HS-5 (cell line): ENCODE measurements at regions not wholly inside any gene's neighbourhood (a gene's known extent, or its start where the extent isn't known, plus 50 kb on each side); places are given as distances from the start of the nearest gene placed in this dataset.

Experiments used
- DNase-seq: peaks from one replicate; pipeline ENCODE4 v3.0.0-alpha.2; 2012; ENCODE audit warnings: low read depth

DNA sequence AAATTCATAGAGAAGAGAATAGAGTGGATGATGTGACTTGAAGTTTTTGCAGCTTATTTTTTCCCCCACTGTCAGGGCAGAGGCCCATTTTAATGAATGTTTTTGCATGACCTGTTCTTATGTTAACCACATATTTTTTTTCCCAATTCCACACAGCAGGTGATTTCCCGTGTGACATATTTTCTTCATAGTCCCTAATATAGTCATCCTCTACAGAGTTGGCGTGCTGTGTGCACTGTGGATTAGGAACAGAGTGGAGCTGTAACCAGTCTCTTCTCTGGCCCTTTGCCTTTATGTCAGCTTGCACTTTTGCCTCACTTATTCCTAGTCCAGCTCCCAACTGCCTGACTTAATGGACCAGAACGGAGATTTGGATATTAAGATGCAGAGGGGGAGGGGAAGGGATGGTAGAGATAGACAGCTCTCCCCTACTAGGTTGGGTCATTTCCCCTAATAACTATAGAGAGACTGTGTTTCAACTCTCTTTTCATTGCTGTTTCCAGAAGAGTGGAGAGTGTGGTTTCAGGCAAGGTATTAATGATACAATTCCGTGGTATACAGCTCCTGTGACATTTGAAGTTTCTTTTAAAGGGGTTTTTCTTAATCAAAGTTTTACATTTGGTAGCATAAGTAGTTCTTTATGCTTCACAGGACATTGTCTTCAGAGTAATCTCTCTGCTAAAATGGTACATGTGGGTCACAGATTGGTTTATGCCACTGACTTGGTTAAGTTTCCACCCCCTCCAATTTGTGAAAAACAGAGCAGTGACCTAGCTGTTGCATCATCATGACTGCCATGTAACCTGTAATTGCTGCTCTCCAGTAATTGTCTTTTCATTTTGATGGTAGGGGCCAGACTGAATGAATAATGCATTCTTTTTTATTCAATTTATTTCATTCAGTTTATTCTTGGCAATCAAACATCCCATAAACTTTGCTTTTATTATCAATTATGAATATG lies 161.3 kb downstream of the HAUS1 start:
- no peak for DNase-seq

DNA sequence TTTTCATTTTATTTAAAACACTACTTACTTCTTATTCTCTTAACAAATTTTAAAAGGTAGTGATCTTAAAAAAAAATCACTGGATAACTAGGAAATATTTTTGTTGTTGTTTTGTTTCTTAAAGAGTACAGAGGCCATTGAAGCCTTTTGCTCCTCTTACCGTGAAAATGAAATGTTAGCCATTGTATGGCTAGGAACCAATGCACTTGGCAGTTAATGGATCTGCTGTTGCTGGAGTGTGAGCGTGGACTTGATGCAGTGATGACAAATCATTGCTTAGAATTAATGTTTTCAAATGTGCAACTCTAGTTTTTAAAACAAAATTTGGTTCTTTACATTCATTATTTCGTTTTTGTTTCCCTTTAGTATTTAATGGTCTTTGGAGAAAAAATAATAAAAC lies 162.3 kb downstream of the HAUS1 start:
- DNase-seq, result no peak

DNA sequence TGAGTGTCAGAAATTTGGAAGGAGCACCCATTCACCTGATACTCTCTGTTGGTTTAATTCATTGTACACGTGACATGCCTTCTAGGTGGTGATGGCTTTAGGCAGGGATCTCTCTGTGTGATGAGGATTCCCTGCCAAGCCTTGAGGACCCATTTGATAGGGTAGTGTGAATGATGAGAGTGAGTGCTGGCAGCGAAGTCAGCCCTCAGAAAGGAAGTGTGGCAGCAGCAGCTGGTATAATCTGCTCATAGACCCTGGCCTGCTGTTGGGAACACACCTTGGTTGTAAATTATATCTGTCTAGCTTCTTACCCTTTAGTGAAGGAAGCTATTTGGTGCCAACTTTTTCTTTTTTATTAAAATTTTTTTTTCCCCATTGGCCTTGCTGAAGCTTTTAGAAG lies 164.5 kb downstream of the HAUS1 start:
- DNase-seq, result no peak

DNA sequence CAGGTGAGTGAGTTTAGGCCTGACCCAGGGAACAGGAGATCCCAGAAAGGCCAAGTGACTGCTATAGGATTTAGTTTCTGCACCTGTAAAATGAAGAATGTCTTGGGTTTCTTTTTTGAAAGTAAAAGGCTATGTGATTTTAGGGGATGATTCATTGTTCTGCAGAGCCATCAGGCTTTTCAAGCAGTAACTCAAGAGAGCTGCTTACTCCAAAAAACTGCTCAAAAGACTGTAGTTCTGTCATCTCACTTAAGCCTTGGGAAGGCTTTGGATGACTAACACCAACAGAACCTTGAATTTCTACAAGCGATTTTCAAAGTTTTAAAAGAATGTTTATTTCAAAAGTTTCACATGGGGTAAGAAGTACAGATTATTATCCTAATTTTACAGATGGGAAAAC lies 165.1 kb downstream of the HAUS1 start:
- no peak for DNase-seq

DNA sequence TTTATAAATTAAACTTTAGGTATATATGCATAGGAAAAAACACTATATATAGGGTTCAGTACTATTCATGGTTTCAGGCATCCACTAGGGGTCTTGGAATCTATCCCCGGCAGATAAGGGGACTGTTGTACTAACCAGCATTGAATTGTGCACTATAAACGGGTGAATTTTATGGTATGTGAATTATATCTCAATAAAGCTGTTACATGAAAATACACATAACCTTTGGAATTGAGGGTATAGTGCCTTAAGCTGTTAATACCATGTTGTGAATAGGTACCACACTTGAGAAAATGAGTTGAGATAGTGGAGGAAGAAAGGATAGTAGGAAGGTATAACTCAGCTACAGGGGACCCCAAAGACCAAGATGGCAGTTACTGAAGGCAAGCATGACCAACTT lies 167.3 kb downstream of the HAUS1 start:
- DNase-seq, result no peak

DNA sequence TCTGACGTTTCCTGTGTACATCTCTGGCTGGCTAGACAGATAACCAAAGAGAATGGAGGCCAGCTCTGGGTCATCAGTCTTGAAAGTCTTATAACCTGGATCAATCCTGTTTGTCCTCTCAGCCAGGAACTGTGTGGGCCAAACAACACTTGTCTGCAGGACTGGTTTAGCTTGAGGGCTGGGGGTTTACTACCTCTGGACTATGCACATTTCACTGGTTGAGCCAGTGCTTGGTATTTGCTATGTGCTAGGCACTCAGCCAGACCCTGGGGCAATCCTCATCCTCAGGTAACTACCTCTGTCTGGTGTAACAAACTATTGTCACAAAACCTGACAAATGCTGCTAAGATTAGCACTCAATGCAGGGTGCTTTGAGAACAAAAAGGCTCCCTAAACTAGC lies 169.7 kb downstream of the HAUS1 start:
- no peak for DNase-seq

DNA sequence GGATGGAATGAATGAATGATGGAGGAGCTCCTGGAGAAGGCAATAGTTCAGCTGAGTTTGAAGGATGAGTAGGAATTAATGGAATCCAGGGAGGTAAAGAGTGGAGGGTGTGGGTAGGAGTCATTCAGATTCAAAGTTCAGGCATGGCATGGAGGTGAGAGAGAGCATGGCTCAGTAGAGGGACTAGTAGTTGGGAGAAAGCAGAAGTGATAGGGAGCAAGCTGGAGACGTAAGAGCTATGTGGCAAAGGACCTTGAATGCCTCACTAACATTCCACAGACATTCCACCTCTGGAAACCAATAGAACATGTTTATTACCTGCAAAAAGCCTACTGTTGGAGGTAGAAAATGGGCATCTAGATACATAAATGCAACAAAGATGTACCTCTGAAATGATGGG lies 170.1 kb downstream of the HAUS1 start:
- DNase-seq, result no peak

DNA sequence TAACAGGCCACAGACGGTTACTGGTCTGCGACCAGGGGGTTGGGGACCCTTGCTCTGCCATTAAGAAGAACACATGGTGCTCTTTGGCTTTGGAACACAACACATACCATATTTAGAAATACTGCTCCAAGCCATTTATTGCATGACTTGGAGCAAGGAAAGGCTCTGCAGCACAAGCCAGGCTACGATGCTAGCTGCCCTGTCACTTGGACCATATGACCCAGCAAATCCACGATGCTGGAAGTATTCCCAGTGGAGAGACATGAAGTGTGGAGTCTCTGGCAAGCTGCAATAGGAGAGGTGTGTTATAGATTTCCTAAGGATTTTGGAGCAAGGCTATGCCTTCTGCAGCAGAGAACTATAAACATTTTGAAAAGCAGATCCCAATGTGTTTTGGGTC lies 171.2 kb downstream of the HAUS1 start:
- DNase-seq, result no peak

DNA sequence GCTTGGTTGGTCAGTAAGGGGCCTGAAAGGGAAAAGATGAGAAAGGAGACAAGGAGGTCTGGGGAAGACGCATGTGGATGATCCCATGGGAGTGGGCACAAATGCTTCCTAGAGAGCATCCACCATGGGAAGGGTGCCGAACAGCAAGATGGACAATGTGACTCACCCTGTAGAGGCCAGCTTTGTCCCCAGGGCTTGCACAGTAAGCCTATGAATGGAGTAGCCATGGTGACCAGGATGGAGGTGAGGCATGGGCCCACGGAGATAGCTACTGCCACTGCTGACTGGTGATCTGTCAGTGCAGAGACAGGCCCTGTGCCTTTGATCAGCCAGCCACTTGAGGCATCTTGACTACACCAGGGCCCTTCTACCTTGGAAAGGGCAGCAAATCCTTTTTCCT lies 172.6 kb downstream of the HAUS1 start:
- DNase-seq, result no peak

DNA sequence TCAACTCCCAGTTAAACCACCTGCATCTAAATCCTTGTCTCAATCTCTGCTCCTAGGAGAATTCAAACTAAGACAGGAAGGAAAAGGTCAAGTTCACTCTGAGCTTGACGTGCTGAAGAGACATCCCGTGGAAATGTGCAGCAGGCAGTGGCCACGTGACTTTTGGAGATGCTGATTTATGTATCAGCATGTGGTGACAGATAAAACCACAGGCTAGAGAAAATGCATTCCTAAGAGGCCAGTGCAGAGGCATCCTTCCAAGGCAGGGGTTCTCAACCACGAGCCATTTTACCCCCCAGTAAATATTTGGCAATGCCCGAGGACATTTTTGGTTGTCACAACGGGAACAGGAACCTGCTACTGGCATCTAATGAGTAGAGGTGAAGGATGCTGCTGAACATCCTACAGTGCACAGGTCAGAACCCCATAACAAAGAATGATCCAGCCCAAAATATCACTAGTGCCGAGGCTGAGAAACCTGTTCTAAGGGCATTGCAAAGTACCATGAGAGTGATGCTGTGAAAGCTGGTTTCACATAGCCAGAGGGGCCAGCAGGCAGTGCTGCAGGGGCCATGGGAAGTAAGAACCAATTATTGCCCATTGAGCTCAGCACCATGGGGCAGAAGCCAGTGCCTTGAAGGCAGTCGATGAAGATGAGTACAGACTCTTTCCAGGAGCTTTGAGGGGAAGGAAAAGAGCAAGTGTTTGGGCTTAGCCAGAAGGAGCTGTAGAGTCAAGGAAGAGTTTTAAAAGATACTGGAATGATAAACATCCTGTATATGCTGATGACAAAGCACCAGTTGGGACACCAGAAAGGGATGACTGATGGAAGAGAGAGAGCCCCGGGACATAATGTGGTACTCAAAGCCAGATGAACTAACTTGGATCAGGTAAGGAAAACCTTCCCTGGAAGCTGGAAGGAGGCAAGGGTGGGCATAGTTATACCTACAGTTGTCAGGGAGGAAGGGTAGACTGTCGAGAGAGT lies 174.6 kb downstream of the HAUS1 start:
- DNase-seq, result peak; percentile 20

DNA sequence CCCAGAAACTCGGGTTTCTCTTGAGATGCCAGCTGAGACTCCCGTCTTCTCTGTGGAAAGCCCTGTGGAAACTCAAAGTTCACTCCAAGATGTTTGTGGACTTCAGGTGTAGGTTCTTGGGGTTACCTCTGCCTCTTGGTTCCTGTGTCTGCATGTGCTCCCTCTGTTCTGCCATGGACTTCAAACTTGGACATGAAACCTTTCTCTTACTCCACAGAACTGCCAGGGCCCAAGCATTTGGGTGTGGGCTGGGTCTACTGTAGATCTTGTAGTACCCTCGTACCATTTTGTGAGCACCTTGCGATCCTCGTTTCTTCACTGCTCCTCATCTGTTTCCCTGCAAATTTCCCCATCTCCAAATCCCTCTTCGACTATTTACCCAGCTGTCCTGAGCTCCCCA lies 175.5 kb downstream of the HAUS1 start:
- DNase-seq, result no peak

DNA sequence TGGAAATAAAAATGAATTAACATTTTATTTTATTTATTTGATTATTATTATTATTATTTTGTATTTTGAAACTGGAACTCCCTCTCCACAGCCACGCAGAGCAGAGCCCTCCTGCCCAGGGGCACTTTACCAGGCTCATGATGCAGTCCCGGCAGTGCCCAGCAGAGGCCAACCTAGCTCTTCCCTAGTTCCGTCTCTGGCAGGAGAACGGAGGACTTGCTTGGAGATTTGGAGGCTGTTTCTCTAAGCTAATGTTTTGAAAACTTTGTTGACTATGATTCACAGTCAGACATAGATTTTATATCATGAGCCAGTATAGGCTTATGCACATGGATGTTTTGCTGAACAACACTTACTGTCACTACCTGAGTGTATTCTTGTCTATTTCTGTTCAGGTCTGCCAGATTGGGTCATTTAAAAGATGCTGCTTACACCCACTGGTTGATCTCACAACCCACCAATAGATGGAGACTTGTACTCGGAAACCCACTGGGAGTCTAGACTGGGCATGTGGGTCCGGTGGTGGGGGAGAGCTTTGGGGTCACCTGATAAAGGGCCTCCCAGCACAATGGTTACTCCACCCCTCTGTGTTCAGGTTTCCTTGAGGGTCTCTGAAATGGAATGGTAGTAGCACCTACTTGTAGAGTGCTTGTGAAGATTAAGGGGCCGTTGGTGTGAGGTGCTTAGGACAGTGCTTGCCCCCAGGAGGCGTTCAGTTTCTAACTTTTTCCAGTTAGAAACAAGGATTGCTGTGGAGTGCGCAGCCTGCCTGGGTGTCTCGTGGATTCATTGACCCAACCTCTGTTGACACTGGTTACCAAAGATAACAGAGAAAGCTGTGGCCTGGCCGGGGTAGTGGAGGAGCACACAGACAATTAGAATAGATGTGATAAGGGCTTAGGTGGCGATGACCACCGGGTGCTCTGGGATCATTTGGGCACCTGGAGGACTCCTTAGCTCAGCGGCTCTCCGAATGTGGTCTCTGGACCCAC lies 177.3 kb downstream of the HAUS1 start:
- DNase-seq, result no peak

DNA sequence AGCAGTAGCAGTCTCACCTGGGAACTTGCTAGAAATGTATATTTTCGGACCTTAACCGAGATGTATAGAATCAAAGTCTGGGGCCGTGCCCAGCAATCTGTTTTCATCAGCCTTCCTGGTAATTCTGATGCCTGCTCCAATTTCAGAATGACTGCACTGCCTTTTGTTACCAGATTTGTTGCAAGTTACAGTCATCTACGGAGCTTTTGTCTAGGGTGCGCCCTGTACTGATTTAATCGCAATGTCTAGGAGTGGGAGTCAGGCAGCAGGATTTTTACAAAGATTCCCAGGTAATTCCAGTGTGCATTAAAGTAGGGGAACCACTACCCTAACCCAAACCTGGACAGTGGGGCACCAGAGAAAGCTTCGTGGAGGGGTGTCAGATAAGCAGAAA lies 178.0 kb downstream of the HAUS1 start:
- DNase-seq, result no peak

DNA sequence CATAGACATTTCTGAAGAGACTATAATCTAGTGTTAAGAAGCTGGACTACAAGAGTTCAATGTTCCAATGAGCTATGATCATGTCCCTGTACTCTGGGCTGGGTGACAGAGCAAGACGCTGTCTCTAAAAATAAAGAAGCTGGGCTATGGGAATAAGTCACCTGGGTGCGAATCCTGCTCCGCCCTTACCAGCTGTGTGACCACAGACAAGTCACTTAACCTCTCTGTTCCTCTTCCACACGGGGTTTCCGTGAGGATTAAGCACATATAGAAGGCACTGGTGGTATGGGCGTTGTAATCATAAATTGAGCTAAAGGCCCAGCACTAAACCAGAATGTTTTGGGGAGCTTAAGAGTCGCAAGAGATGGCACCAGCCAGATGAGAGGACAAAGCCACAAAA lies 178.5 kb downstream of the HAUS1 start:
- DNase-seq, result no peak

DNA sequence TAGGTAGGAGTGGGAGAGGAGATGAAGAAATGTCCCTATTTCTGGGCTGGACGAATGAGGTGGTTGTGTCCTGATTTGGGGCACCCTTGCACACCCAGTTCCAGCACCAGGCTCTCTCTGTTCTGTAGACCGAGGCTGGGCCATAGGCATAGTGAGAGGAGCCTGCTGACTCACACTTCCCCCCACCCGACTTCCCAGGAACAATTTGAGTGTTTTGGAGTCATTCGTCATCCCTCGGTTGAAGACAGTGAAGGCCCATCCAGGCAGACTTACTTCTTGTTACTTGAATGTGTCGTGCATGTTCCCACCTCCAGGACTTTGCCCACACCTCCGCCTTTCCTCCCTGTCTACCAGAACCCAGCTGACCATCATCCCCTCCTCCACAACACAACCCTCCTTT lies 179.1 kb downstream of the HAUS1 start:
- DNase-seq, result no peak

DNA sequence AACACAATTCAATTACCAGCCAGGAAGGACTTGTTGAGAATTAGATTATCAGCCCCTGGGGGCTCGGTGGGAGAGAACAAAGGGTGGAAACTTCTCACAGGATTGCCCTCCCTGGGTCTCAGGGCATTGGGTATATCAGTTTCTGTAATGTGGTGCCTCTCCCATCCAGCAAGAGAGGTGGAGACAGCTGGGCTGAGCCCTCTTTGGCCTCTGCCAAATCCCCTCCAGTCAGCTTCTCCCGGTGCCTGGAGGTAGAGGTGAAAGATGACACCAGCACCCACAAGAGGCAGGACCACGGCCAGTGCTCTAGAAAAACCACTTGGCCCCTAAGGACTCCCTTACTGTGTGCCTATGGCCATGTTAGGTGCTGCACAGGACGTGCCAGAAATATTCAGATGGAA lies 179.7 kb downstream of the HAUS1 start:
- no peak for DNase-seq

DNA sequence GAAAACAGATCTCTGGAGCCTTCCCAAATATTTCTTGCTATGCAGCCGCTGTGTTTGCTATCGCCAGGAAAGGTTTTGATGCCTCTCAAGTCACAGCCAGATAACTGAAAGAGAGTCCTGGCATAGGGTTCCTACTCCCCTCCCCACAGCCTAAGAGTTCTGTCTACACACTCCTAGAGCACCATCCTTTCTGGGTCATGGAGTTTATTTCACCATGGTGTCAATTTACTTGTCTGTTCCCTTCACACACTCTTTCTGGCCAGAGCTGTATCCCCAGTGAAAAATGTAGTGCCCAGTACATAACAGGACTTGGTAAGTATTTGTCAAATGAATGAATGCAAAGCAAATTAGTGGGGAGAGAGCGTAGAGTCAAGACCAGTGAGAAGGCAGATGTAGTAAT lies 185.3 kb downstream of the HAUS1 start:
- no peak for DNase-seq

DNA sequence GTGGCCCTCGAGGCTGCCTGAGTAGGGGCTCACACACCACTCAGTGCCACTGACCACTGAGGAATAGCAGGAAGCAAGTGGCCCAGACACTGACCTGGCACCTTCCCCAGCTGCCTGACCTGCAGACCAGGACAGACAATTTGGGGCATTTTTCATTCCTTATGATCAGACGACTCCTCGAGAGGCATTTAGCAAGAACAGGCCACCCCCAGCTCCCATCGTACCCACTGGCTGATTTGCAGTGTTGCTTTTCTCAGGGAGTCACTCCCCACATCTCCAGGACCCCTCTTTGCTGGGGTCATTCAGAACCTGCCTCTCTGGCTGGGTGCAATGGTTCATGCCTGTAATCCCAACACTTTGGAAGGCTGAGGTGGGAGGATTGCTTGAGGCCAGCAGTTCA lies 185.7 kb downstream of the HAUS1 start:
- DNase-seq, result no peak

DNA sequence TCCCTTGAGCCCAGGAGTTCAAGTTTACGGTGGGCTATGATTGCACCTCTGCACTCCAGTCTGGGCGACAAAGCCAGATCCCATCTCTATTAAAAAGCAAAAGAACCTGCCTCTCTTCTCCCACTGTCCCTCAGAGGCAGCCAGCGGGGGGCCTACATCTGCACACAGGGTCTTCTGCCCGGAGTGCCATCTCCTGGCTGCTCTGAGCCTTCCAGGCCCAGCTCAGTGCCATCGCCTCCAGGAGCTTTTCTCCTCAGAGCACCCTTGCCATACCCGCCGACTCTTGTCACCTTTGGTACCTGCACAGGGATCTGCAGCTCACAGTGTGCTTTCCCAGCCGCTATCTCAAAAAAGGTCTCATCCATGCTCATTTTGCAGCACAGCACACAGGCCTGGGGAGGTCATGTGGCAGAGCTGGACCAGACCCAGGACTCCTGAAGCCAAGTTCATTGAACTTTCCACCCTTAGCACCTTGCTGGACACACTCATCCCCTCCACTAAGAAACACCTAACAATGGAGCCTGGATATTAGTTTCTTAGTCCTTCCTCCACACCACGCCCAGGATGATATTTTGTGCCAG lies 186.3 kb downstream of the HAUS1 start:
- DNase-seq, result no peak

DNA sequence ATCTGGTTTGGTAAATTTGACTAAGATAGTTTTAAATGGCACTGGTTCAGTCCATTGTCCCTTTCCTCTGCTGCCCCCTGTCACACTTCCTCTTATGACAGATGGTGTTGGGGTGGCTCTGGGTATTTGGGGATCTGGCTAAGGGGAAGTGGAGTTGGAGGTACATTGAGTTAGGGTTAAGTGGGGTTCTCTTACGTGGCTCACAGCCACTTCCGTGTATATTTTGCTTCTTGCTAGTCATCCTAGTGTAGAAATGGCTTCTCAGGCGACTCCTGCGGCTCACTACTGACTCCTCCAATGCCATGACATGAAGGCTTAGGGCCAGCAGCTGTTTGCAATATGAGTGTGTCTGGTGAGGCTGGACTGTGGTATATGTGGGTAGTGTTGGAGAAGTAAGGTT lies 187.0 kb downstream of the HAUS1 start:
- no peak for DNase-seq

DNA sequence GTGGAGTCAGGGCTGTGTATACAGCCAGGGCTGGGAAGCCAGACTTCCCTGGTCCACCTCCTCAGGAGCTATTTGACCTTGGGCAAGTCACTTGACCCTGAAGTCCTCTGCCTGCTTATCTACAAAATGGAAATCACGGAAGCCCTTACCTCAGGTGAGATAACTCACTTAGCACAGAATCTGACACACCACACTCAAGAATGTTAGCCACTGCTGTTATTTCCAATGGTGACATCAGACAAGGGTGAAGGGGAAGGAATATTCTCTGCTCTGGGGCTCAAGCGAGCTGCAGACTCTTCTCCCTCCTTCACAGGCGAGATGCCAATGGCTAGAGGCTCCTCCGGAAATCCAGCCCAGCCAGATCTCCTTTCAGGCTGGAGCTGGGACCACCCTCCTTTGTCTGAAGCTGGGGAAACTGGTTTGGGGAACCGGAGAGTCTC lies 189.6 kb downstream of the HAUS1 start:
- DNase-seq, result no peak
